HFF-Myc (cell line): ENCODE measurements at regions not wholly inside any gene's neighbourhood (a gene's known extent, or its start where the extent isn't known, plus 50 kb on each side); places are given as distances from the start of the nearest gene placed in this dataset.
"Not testable (repeated sequence)": the region's sequence is repeated elsewhere in the genome, so short reads cannot be mapped to it uniquely, and the experiment has no call there.

Experiments used
- DNase-seq: peaks from one replicate; pipeline ENCODE4 v3.0.0-alpha.2; 2011; ENCODE audit warnings: low read depth; ENCODE audit errors: extremely low read depth
- H3K4me3 ChIP-seq: replicated peaks from 2 replicates; pipeline ENCODE4 v1.5.1; 2011; ENCODE audit warnings: low read depth, mild to moderate bottlenecking, control low read depth, low read length
- CTCF ChIP-seq: IDR thresholded peaks from 2 replicates; pipeline ENCODE4 v1.5.1; 2012; ENCODE audit warnings: mild to moderate bottlenecking, low read depth, low read length, control low read depth; ENCODE audit errors: missing control alignments

GRCh38 chr12:75751769-75752471, 240.5 kb upstream of the KRR1 start:
- no peak for TF ChIP-seq CTCF
- no peak overlapping the region for H3K4me3 ChIP-seq
- no peak for DNase-seq

GRCh38 chr12:75750716-75751306, 239.4 kb upstream of the KRR1 start:
- no peak for TF ChIP-seq CTCF
- no peak for DNase-seq
- H3K4me3 ChIP-seq: no peak overlapping the region

GRCh38 chr12:75748990-75749389, 237.6 kb upstream of the KRR1 start:
- H3K4me3 ChIP-seq, DNase-seq: not testable (repeated sequence)

GRCh38 chr12:75748136-75748535, 236.7 kb upstream of the KRR1 start:
- no peak for TF ChIP-seq CTCF
- no peak for DNase-seq
- H3K4me3 ChIP-seq: no peak overlapping the region

GRCh38 chr12:75747572-75748021, 236.2 kb upstream of the KRR1 start:
- H3K4me3 ChIP-seq: no peak overlapping the region
- no peak for TF ChIP-seq CTCF
- peak; percentile 37 for DNase-seq

GRCh38 chr12:75746621-75747020, 235.2 kb upstream of the KRR1 start:
- no peak for TF ChIP-seq CTCF
- DNase-seq: no peak
- no peak overlapping the region for H3K4me3 ChIP-seq

GRCh38 chr12:75744607-75745256, 233.3 kb upstream of the KRR1 start:
- TF ChIP-seq CTCF: no peak
- DNase-seq: no peak

More at GRCh38 chr12:75744607-75745256, 233.3 kb upstream of the KRR1 start:
- no peak overlapping the region for H3K4me3 ChIP-seq
